ENCODE measurements at regions not wholly inside any gene's neighbourhood (a gene's known extent, or its start where the extent isn't known, plus 50 kb on each side); places are given as distances from the start of the nearest gene placed in this dataset.
A peak's percentile ranks its signal among the peaks of the same experiment; 100 is the strongest.
"Not testable (repeated sequence)": the region's sequence is repeated elsewhere in the genome, so short reads cannot be mapped to it uniquely, and the experiment has no call there.

- DNase-seq (ENCODE audit: low spot score), result not testable (repeated sequence)
These were observed 450.7 kb downstream of the ZNF33B start for GRCh38 chr10:42187501-42188195.

- not testable (repeated sequence) for DNase-seq (ENCODE audit: low spot score)
These were observed 460.3 kb downstream of the ZNF33B start for GRCh38 chr10:42177793-42178689.

- DNase-seq (ENCODE audit: low spot score), result peak; percentile 3
These were observed 461.1 kb downstream of the ZNF33B start for GRCh38 chr10:42177077-42177792.

- no peak for DNase-seq (ENCODE audit: low spot score)
These were observed 487.8 kb downstream of the ZNF33B start for GRCh38 chr10:42150428-42151061.

GRCh38 chr10:42149722-42150427 is 488.5 kb downstream of the ZNF33B start:
- no peak for DNase-seq (ENCODE audit: low spot score)

GRCh38 chr10:42149027-42149700 is 489.2 kb downstream of the ZNF33B start:
- no peak for DNase-seq (ENCODE audit: low spot score)

- DNase-seq (ENCODE audit: low spot score), result not testable (repeated sequence)
These were observed 492.2 kb downstream of the ZNF33B start for GRCh38 chr10:42146165-42146564.

GRCh38 chr10:42138023-42138422 is 500.3 kb downstream of the ZNF33B start:
- not testable (repeated sequence) for DNase-seq (ENCODE audit: low spot score)

GRCh38 chr10:42113158-42113450 is 525.3 kb downstream of the ZNF33B start:
- DNase-seq (ENCODE audit: low spot score), result no peak

- DNase-seq (ENCODE audit: low spot score), result no peak
These were observed 525.8 kb downstream of the ZNF33B start for GRCh38 chr10:42112331-42113157.

- DNase-seq (ENCODE audit: low spot score), result no peak
These were observed 526.6 kb downstream of the ZNF33B start for GRCh38 chr10:42111661-42112330.

GRCh38 chr10:42111076-42111475 is 527.3 kb downstream of the ZNF33B start:
- DNase-seq (ENCODE audit: low spot score), result no peak

Data from GM03348 (cell line).